ENCODE measurements at regions not wholly inside any gene's neighbourhood (a gene's known extent, or its start where the extent isn't known, plus 50 kb on each side); places are given as distances from the start of the nearest gene placed in this dataset.

GRCh38 chr1:115179397-115180079, 90.2 kb upstream of the TSPAN2 start:
- Mint-ChIP-seq H3K4me1 (ENCODE audit: low read depth, unreplicated experiment) (peaks cover 13% of the 10 kb centered on the region), H3K9me3 (ENCODE audit: low read depth, unreplicated experiment) (no peaks in the 10 kb centered on the region), H3K27me3 (ENCODE audit: unreplicated experiment) (peaks cover 8% of the 10 kb centered on the region), H3K27ac (ENCODE audit: unreplicated experiment) (no peak overlapping the region), H3K36me3 (ENCODE audit: insufficient read depth, unreplicated experiment) (no peaks in the 10 kb centered on the region), H3K4me3 (ENCODE audit: low read depth, unreplicated experiment) (no peak overlapping the region)
- DNase-seq: peak; percentile 8
- intact Hi-C loops (cut with micrococcal nuclease; ENCODE audit: unreplicated experiment): no loop called here
- BruUV-seq (replicated peaks): no TSS peak
- TF ChIP-seq CTCF (IDR thresholded peaks at IDR 0.05; ENCODE audit: unreplicated experiment): no peak
- CTCF ChIA-PET: no interaction called here

- no peak for TF ChIP-seq CTCF (IDR thresholded peaks at IDR 0.05; ENCODE audit: unreplicated experiment)
- BruUV-seq (replicated peaks): no TSS peak
- Mint-ChIP-seq H3K27me3 (ENCODE audit: unreplicated experiment) (peaks cover 42% of the 10 kb centered on the region), H3K4me1 (ENCODE audit: low read depth, unreplicated experiment) (peaks cover 13% of the 10 kb centered on the region), H3K9me3 (ENCODE audit: low read depth, unreplicated experiment) (no peaks in the 10 kb centered on the region), H3K4me3 (ENCODE audit: low read depth, unreplicated experiment) (no peak overlapping the region), H3K27ac (ENCODE audit: unreplicated experiment) (no peak overlapping the region), H3K36me3 (ENCODE audit: insufficient read depth, unreplicated experiment) (no peaks in the 10 kb centered on the region)
- no peak for DNase-seq
- CTCF ChIA-PET: no interaction called here
- intact Hi-C loops (cut with micrococcal nuclease; ENCODE audit: unreplicated experiment): no loop called here
These were observed 86.9 kb upstream of the TSPAN2 start for GRCh38 chr1:115176189-115176588.

GRCh38 chr1:115175596-115175995, 86.3 kb upstream of the TSPAN2 start:
- peaks cover 48% of the 10 kb centered on the region for H3K27me3 Mint-ChIP-seq (ENCODE audit: unreplicated experiment)
- BruUV-seq (replicated peaks): no TSS peak
- CTCF ChIA-PET: interaction anchor here (0.7 kb wide), 1 partner anchor 873 kb away, joined by 6 read pairs; no protein-coding TSS in a partner anchor
- no peak for TF ChIP-seq CTCF (IDR thresholded peaks at IDR 0.05; ENCODE audit: unreplicated experiment)
- no peak overlapping the region for H3K4me3 Mint-ChIP-seq (ENCODE audit: low read depth, unreplicated experiment)
- no peak for DNase-seq
- no peaks in the 10 kb centered on the region for H3K9me3 Mint-ChIP-seq (ENCODE audit: low read depth, unreplicated experiment)
- H3K27ac Mint-ChIP-seq (ENCODE audit: unreplicated experiment): no peak overlapping the region
- H3K36me3 Mint-ChIP-seq (ENCODE audit: insufficient read depth, unreplicated experiment): no peaks in the 10 kb centered on the region
- intact Hi-C loops (cut with micrococcal nuclease; ENCODE audit: unreplicated experiment): no loop called here
- peaks cover 13% of the 10 kb centered on the region for H3K4me1 Mint-ChIP-seq (ENCODE audit: low read depth, unreplicated experiment)

- Mint-ChIP-seq H3K27ac (ENCODE audit: unreplicated experiment) (no peak overlapping the region), H3K9me3 (ENCODE audit: low read depth, unreplicated experiment) (no peaks in the 10 kb centered on the region), H3K36me3 (ENCODE audit: insufficient read depth, unreplicated experiment) (no peaks in the 10 kb centered on the region), H3K4me3 (ENCODE audit: low read depth, unreplicated experiment) (no peak overlapping the region), H3K27me3 (ENCODE audit: unreplicated experiment) (peaks cover 57% of the 10 kb centered on the region), H3K4me1 (ENCODE audit: low read depth, unreplicated experiment) (no peaks in the 10 kb centered on the region)
- CTCF ChIA-PET: no interaction called here
- intact Hi-C loops (cut with micrococcal nuclease; ENCODE audit: unreplicated experiment): no loop called here
- TF ChIP-seq CTCF (IDR thresholded peaks at IDR 0.05; ENCODE audit: unreplicated experiment): no peak
- no TSS peak for BruUV-seq (replicated peaks)
- no peak for DNase-seq
These were observed 83.8 kb upstream of the TSPAN2 start for GRCh38 chr1:115173151-115173550.
